Fibroblast of the conjunctiva (primary cell): ENCODE measurements at regions not wholly inside any gene's neighbourhood (a gene's known extent, or its start where the extent isn't known, plus 50 kb on each side); places are given as distances from the start of the nearest gene placed in this dataset.

Source experiments
- DNase-seq: peaks from one replicate; pipeline ENCODE4 v3.0.0-alpha.2; 2010; ENCODE audit warnings: low read depth

GRCh38 chr6:82646231-82646615 is 282.6 kb downstream of the TPBG start:
- DNase-seq, result no peak

GRCh38 chr6:82651845-82652335 is 288.3 kb downstream of the TPBG start:
- DNase-seq, result no peak

GRCh38 chr6:82679232-82679631 is 315.6 kb downstream of the TPBG start:
- no peak for DNase-seq

GRCh38 chr6:82680192-82680591 is 316.6 kb downstream of the TPBG start:
- DNase-seq, result no peak

- DNase-seq, result no peak
These were observed 317.6 kb downstream of the TPBG start for GRCh38 chr6:82681119-82681714.

- no peak for DNase-seq
These were observed 323.1 kb downstream of the TPBG start for GRCh38 chr6:82686719-82687118.

- no peak for DNase-seq
These were observed 324.2 kb downstream of the TPBG start for GRCh38 chr6:82687855-82688254.

GRCh38 chr6:82690283-82690682 is 326.7 kb downstream of the TPBG start:
- DNase-seq, result no peak

- no peak for DNase-seq
These were observed 328.4 kb downstream of the TPBG start for GRCh38 chr6:82691997-82692396.

- no peak for DNase-seq
These were observed 329.5 kb downstream of the TPBG start for GRCh38 chr6:82693094-82693493.

- DNase-seq, result no peak
These were observed 337.7 kb downstream of the TPBG start for GRCh38 chr6:82701341-82701740.

GRCh38 chr6:82702574-82702973 is 339.0 kb downstream of the TPBG start:
- no peak for DNase-seq

- DNase-seq, result no peak
These were observed 339.6 kb downstream of the TPBG start for GRCh38 chr6:82703230-82703629.

- no peak for DNase-seq
These were observed 340.4 kb downstream of the TPBG start for GRCh38 chr6:82704045-82704444.

GRCh38 chr6:82705579-82705978 is 342.0 kb downstream of the TPBG start:
- DNase-seq, result no peak

GRCh38 chr6:82711105-82711827 is 347.6 kb downstream of the TPBG start:
- no peak for DNase-seq

GRCh38 chr6:82711971-82712370 is 348.4 kb downstream of the TPBG start:
- DNase-seq, result peak; percentile 29

GRCh38 chr6:82712389-82712788 is 348.8 kb downstream of the TPBG start:
- no peak for DNase-seq

GRCh38 chr6:82712826-82713225 is 349.2 kb downstream of the TPBG start:
- no peak for DNase-seq

GRCh38 chr6:82720992-82721391 is 344.6 kb downstream of the UBE3D start:
- DNase-seq, result no peak

- no peak for DNase-seq
These were observed 329.9 kb downstream of the UBE3D start for GRCh38 chr6:82735790-82736189.

- no peak for DNase-seq
These were observed 327.7 kb downstream of the UBE3D start for GRCh38 chr6:82737965-82738364.

GRCh38 chr6:82738773-82739172 is 326.9 kb downstream of the UBE3D start:
- DNase-seq, result no peak

- DNase-seq, result no peak
These were observed 326.3 kb downstream of the UBE3D start for GRCh38 chr6:82739303-82739702.
